ENCODE measurements at regions not wholly inside any gene's neighbourhood (a gene's known extent, or its start where the extent isn't known, plus 50 kb on each side); places are given as distances from the start of the nearest gene placed in this dataset.

DNA sequence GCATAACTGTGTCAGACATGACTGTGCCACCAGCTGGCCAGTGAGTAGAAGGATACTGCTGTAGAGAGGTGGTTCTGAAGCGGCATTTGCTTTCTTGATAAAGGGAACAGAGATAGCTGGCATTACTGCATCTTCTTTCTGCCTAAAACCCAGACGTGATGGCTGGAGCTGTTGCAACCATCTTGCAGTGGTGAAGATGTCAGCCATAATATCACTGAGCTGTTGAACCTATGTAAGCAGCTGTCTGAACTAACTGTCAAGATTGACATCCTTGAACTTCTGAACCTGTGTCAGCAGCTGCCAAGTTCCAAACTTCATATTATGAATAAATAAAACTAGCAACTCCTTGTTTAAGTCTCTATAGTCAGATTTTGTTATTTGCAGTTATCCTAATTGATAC is 88.9 kb upstream of the LNX1 start:
- TF ChIP-seq, protein P1, sequence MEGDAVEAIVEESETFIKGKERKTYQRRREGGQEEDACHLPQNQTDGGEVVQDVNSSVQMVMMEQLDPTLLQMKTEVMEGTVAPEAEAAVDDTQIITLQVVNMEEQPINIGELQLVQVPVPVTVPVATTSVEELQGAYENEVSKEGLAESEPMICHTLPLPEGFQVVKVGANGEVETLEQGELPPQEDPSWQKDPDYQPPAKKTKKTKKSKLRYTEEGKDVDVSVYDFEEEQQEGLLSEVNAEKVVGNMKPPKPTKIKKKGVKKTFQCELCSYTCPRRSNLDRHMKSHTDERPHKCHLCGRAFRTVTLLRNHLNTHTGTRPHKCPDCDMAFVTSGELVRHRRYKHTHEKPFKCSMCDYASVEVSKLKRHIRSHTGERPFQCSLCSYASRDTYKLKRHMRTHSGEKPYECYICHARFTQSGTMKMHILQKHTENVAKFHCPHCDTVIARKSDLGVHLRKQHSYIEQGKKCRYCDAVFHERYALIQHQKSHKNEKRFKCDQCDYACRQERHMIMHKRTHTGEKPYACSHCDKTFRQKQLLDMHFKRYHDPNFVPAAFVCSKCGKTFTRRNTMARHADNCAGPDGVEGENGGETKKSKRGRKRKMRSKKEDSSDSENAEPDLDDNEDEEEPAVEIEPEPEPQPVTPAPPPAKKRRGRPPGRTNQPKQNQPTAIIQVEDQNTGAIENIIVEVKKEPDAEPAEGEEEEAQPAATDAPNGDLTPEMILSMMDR (IDR thresholded peaks at IDR 0.05): no peak
- no peak for TF ChIP-seq POLR2A (IDR thresholded peaks at IDR 0.05)
